ENCODE measurements at regions not wholly inside any gene's neighbourhood (a gene's known extent, or its start where the extent isn't known, plus 50 kb on each side); places are given as distances from the start of the nearest gene placed in this dataset.

DNA sequence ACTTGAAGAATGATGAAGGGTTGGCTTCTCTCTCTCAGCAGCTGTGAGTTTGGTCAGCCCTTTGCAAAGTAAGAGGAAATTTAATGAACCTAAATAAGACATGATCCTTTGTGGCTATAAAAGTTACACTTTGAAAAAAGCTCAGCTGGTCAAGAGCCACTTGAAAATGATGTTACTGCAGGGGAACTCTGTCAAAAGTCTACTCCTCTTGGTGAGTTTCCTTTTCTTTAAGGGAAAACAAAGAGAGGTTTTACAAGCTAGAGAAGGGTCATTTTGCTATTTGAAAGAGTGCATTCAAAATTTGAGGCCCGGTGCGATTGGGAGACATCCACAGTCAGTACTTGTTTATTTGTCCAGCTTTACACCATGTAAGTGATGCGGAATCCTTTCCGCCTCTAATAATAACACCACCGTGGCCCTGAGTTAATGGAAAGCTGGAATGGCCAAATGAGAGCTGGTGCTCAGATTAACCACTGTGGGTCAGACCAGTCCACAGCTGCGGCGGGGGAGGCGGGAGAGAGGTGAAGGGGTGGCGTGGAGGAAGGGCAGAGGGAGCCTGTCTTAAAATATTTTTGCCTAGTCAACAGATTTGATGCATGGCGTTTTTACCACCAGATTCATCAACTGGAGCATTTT, 404.0 kb downstream of the TLE4 start:
- TF ChIP-seq CTCF (conservative IDR thresholded peaks at IDR 0.05) = no peak
- TF ChIP-seq ZFX (IDR thresholded peaks at IDR 0.05) = no peak

All from C4-2B (cell line).